ENCODE measurements at regions not wholly inside any gene's neighbourhood (a gene's known extent, or its start where the extent isn't known, plus 50 kb on each side); places are given as distances from the start of the nearest gene placed in this dataset.

GRCh38 chr3:96294143-96294542 lies 520.3 kb upstream of the EPHA6 start:
- H3K27me3 ChIP-seq (ENCODE audit: control insufficient read depth, insufficient read depth, low read length) = no peaks in the 10 kb centered on the region
- intact Hi-C loops (cut with micrococcal nuclease; ENCODE audit: unreplicated experiment) = no loop called here
- H3K9me3 ChIP-seq (ENCODE audit: control insufficient read depth, insufficient read depth, low read depth, low read length) = no peaks in the 10 kb centered on the region
- DNase-seq (ENCODE audit: low read depth, low spot score) = no peak
- in situ Hi-C loops (cut with HindIII; ENCODE audit: low pct_unique_long_range_greater_than_20kb, low sequenced_read_pairs) = no loop called here
- ChIA-PET CTCF (no interaction called here), POLR2A (no interaction called here)
- H3K27ac ChIP-seq (ENCODE audit: low read length) = no peak overlapping the region
- no peak overlapping the region for H3K4me3 ChIP-seq (ENCODE audit: low read depth in 2 of 2, low read length in 2 of 2)
- H3K4me1 ChIP-seq (ENCODE audit: control insufficient read depth, insufficient read depth, low read length) = no peaks in the 10 kb centered on the region
- no peak for ATAC-seq
- TF ChIP-seq POLR2AphosphoS5 (IDR thresholded peaks at IDR 0.05; ENCODE audit: low read depth, low read length) (no peak), TCF7L2 (IDR thresholded peaks at IDR 0.05; ENCODE audit: low read depth, low read length) (no peak), SIN3A (IDR thresholded peaks at IDR 0.05; ENCODE audit: borderline replicate concordance, insufficient read depth, low read depth, low read length) (no peak), CTCF (IDR thresholded peaks at IDR 0.05) (no peak), REST (IDR thresholded peaks at IDR 0.05; ENCODE audit: insufficient read depth in 1 of 2, low read depth in 2 of 2, low read length in 1 of 2) (no peak)
- no TSS peak for BruUV-seq (replicated peaks)
- H3K36me3 ChIP-seq (ENCODE audit: control insufficient read depth, insufficient read depth, low read length) = no peaks in the 10 kb centered on the region

DNA sequence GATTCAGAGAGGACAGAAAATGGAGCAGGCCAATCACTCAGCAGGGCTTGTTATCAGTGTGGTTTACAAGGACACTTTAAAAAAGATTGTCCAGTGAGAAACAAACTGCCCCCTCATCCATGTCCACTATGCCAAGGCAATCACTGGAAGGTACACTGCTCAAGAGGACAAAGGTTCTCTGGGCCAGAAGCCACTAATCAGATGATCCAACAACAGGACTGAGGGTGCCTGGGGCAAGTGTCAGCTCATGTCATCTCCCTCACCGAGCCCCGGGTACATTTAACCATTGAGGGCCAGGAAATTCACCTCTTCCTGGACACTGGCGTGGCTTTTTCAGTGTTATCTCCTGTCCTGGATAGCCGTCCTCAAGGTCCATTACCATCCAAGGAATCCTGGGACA lies 513.7 kb upstream of the EPHA6 start:
- POLR2A ChIA-PET = no interaction called here
- in situ Hi-C loops (cut with HindIII; ENCODE audit: low pct_unique_long_range_greater_than_20kb, low sequenced_read_pairs) = no loop called here

More for the DNA sequence above, 513.7 kb upstream of the EPHA6 start:
- no peak overlapping the region for H3K4me3 ChIP-seq (ENCODE audit: low read depth in 2 of 2, low read length in 2 of 2)
- H3K9me3 ChIP-seq (ENCODE audit: control insufficient read depth, insufficient read depth, low read depth, low read length) = no peaks in the 10 kb centered on the region
- DNase-seq (ENCODE audit: low read depth, low spot score) (no peak), ATAC-seq (no peak)
- CTCF ChIA-PET = no interaction called here
- H3K36me3 ChIP-seq (ENCODE audit: control insufficient read depth, insufficient read depth, low read length) = no peaks in the 10 kb centered on the region
- no TSS peak for BruUV-seq (replicated peaks)
- no peak overlapping the region for H3K27ac ChIP-seq (ENCODE audit: low read length)
- no peaks in the 10 kb centered on the region for H3K27me3 ChIP-seq (ENCODE audit: control insufficient read depth, insufficient read depth, low read length)
- intact Hi-C loops (cut with micrococcal nuclease; ENCODE audit: unreplicated experiment) = no loop called here
- no peaks in the 10 kb centered on the region for H3K4me1 ChIP-seq (ENCODE audit: control insufficient read depth, insufficient read depth, low read length)
- no peak for TF ChIP-seq REST (IDR thresholded peaks at IDR 0.05; ENCODE audit: insufficient read depth in 1 of 2, low read depth in 2 of 2, low read length in 1 of 2)
- TF ChIP-seq CTCF (IDR thresholded peaks at IDR 0.05) = no peak
- TF ChIP-seq SIN3A (IDR thresholded peaks at IDR 0.05; ENCODE audit: borderline replicate concordance, insufficient read depth, low read depth, low read length) = no peak
- TF ChIP-seq POLR2AphosphoS5 (IDR thresholded peaks at IDR 0.05; ENCODE audit: low read depth, low read length) = no peak
- no peak for TF ChIP-seq TCF7L2 (IDR thresholded peaks at IDR 0.05; ENCODE audit: low read depth, low read length)
